ENCODE measurements at regions not wholly inside any gene's neighbourhood (a gene's known extent, or its start where the extent isn't known, plus 50 kb on each side); places are given as distances from the start of the nearest gene placed in this dataset.

GRCh38 chr12:4223273-4223845, 50.2 kb upstream of the CCND2 start:
- no peak for DNase-seq

- DNase-seq: no peak
Observed at GRCh38 chr12:4221258-4221620, 52.3 kb upstream of the CCND2 start.

GRCh38 chr12:4220536-4221257, 52.9 kb upstream of the CCND2 start:
- DNase-seq: no peak

- no peak for DNase-seq
Observed at GRCh38 chr12:4217091-4217490, 56.5 kb upstream of the CCND2 start.

GRCh38 chr12:4216187-4216927, 57.2 kb upstream of the CCND2 start:
- DNase-seq: no peak

GRCh38 chr12:4215229-4216186, 58.1 kb upstream of the CCND2 start:
- no peak for DNase-seq

- DNase-seq: no peak
Observed at GRCh38 chr12:4214877-4215228, 58.7 kb upstream of the CCND2 start.

- no peak for DNase-seq
Observed at GRCh38 chr12:4213471-4213870, 60.1 kb upstream of the CCND2 start.

- DNase-seq: no peak
Observed at GRCh38 chr12:4212845-4213244, 60.7 kb upstream of the CCND2 start.

- no peak for DNase-seq
Observed at GRCh38 chr12:4211372-4211771, 62.2 kb upstream of the CCND2 start.

- no peak for DNase-seq
Observed at GRCh38 chr12:4210183-4210582, 63.4 kb upstream of the CCND2 start.

GRCh38 chr12:4206470-4206869, 67.1 kb upstream of the CCND2 start:
- DNase-seq: no peak

GRCh38 chr12:4203772-4204376, 69.7 kb upstream of the CCND2 start:
- no peak for DNase-seq

GRCh38 chr12:4202918-4203317, 70.6 kb upstream of the CCND2 start:
- DNase-seq: no peak

- DNase-seq: no peak
Observed at GRCh38 chr12:4202487-4202886, 71.1 kb upstream of the CCND2 start.

GRCh38 chr12:4201333-4202100, 72.0 kb upstream of the CCND2 start:
- DNase-seq: no peak

- no peak for DNase-seq
Observed at GRCh38 chr12:4197922-4198763, 75.4 kb upstream of the CCND2 start.

GRCh38 chr12:4196805-4197420, 76.6 kb upstream of the CCND2 start:
- no peak for DNase-seq

- no peak for DNase-seq
Observed at GRCh38 chr12:4194668-4195067, 78.9 kb upstream of the CCND2 start.

- no peak for DNase-seq
Observed at GRCh38 chr12:4193821-4194220, 79.7 kb upstream of the CCND2 start.

GRCh38 chr12:4191642-4192041, 81.9 kb upstream of the CCND2 start:
- DNase-seq: no peak

All from NCI-H2171 treated with DMSO at 0.1 percent for 48 hours (cell line).